ENCODE measurements at regions not wholly inside any gene's neighbourhood (a gene's known extent, or its start where the extent isn't known, plus 50 kb on each side); places are given as distances from the start of the nearest gene placed in this dataset.

- ATAC-seq (no peak), DNase-seq (ENCODE audit: low spot score) (no peak)
- ChIA-PET POLR2A (no interaction called here), CTCF (interaction anchor here (0.6 to 2.1 kb wide), 3 partner anchors 18 to 66 kb away, joined by 3 to 15 read pairs (median 9); partner anchors contain the start of gene CCBE1)
- Mint-ChIP-seq H3K4me1 (no peaks in the 10 kb centered on the region), H3K4me3 (no peak overlapping the region), H3K9me3 (peaks cover 4% of the 10 kb centered on the region; the same call in 1 of the 2 replicates), H3K27ac (no peak overlapping the region), H3K27me3 (ENCODE audit: low read depth) (no peaks in the 10 kb centered on the region), H3K36me3 (no peaks in the 10 kb centered on the region)
- TF ChIP-seq, protein P1, sequence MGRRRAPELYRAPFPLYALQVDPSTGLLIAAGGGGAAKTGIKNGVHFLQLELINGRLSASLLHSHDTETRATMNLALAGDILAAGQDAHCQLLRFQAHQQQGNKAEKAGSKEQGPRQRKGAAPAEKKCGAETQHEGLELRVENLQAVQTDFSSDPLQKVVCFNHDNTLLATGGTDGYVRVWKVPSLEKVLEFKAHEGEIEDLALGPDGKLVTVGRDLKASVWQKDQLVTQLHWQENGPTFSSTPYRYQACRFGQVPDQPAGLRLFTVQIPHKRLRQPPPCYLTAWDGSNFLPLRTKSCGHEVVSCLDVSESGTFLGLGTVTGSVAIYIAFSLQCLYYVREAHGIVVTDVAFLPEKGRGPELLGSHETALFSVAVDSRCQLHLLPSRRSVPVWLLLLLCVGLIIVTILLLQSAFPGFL (CRISPR knock-in tag; IDR thresholded peaks at IDR 0.05; ENCODE audit: borderline replicate concordance): no peak
Measured at GRCh38 chr18:59763541-59764136, 66.4 kb upstream of the CCBE1 start.

GRCh38 chr18:59760619-59761600 is 63.7 kb upstream of the CCBE1 start:
- ATAC-seq: no peak
- no peak for DNase-seq (ENCODE audit: low spot score)
- Mint-ChIP-seq H3K36me3 (no peaks in the 10 kb centered on the region), H3K9me3 (no peaks in the 10 kb centered on the region), H3K27me3 (ENCODE audit: low read depth) (no peaks in the 10 kb centered on the region), H3K4me3 (no peak overlapping the region), H3K27ac (no peak overlapping the region), H3K4me1 (no peaks in the 10 kb centered on the region)
- ChIA-PET CTCF (interaction anchor here (1.9 kb wide), 1 partner anchor 64 kb away, joined by 6 read pairs; the partner anchor contains the start of gene CCBE1), POLR2A (no interaction called here)
- no peak for TF ChIP-seq E2F4 (CRISPR knock-in tag; IDR thresholded peaks at IDR 0.05; ENCODE audit: borderline replicate concordance, low read depth)
- no peak for TF ChIP-seq MLX (CRISPR knock-in tag; IDR thresholded peaks at IDR 0.05)
- TF ChIP-seq ZNF396 (CRISPR knock-in tag; IDR thresholded peaks at IDR 0.05; ENCODE audit: borderline replicate concordance): no peak
- TF ChIP-seq, protein P2, sequence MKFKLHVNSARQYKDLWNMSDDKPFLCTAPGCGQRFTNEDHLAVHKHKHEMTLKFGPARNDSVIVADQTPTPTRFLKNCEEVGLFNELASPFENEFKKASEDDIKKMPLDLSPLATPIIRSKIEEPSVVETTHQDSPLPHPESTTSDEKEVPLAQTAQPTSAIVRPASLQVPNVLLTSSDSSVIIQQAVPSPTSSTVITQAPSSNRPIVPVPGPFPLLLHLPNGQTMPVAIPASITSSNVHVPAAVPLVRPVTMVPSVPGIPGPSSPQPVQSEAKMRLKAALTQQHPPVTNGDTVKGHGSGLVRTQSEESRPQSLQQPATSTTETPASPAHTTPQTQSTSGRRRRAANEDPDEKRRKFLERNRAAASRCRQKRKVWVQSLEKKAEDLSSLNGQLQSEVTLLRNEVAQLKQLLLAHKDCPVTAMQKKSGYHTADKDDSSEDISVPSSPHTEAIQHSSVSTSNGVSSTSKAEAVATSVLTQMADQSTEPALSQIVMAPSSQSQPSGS (CRISPR knock-in tag; IDR thresholded peaks at IDR 0.05; ENCODE audit: borderline replicate concordance, low read depth): no peak
- TF ChIP-seq NFATC4 (CRISPR knock-in tag; IDR thresholded peaks at IDR 0.05): no peak
- no peak for TF ChIP-seq ATF1 (CRISPR knock-in tag; IDR thresholded peaks at IDR 0.05)
- no peak for TF ChIP-seq GABPB1 (CRISPR knock-in tag; IDR thresholded peaks at IDR 0.05)
- no peak for TF ChIP-seq RELA (CRISPR knock-in tag; IDR thresholded peaks at IDR 0.05; ENCODE audit: borderline replicate concordance)
- no peak for TF ChIP-seq OVOL2 (CRISPR knock-in tag; IDR thresholded peaks at IDR 0.05; ENCODE audit: borderline replicate concordance)
- TF ChIP-seq SMAD4 (CRISPR knock-in tag; IDR thresholded peaks at IDR 0.05): no peak
- no peak for TF ChIP-seq FOXP1 (CRISPR knock-in tag; IDR thresholded peaks at IDR 0.05; ENCODE audit: borderline replicate concordance)
- TF ChIP-seq TEAD1 (CRISPR knock-in tag; IDR thresholded peaks at IDR 0.05): no peak
- TF ChIP-seq MYBL2 (CRISPR knock-in tag; IDR thresholded peaks at IDR 0.05): no peak
- TF ChIP-seq, protein P3, sequence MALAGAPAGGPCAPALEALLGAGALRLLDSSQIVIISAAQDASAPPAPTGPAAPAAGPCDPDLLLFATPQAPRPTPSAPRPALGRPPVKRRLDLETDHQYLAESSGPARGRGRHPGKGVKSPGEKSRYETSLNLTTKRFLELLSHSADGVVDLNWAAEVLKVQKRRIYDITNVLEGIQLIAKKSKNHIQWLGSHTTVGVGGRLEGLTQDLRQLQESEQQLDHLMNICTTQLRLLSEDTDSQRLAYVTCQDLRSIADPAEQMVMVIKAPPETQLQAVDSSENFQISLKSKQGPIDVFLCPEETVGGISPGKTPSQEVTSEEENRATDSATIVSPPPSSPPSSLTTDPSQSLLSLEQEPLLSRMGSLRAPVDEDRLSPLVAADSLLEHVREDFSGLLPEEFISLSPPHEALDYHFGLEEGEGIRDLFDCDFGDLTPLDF (CRISPR knock-in tag; IDR thresholded peaks at IDR 0.05): no peak
- no peak for TF ChIP-seq ZNF416 (CRISPR knock-in tag; IDR thresholded peaks at IDR 0.05)
- no peak for TF ChIP-seq ETV6 (CRISPR knock-in tag; IDR thresholded peaks at IDR 0.05)
- no peak for TF ChIP-seq IRF1 (CRISPR knock-in tag; IDR thresholded peaks at IDR 0.05)
- TF ChIP-seq, protein P4, sequence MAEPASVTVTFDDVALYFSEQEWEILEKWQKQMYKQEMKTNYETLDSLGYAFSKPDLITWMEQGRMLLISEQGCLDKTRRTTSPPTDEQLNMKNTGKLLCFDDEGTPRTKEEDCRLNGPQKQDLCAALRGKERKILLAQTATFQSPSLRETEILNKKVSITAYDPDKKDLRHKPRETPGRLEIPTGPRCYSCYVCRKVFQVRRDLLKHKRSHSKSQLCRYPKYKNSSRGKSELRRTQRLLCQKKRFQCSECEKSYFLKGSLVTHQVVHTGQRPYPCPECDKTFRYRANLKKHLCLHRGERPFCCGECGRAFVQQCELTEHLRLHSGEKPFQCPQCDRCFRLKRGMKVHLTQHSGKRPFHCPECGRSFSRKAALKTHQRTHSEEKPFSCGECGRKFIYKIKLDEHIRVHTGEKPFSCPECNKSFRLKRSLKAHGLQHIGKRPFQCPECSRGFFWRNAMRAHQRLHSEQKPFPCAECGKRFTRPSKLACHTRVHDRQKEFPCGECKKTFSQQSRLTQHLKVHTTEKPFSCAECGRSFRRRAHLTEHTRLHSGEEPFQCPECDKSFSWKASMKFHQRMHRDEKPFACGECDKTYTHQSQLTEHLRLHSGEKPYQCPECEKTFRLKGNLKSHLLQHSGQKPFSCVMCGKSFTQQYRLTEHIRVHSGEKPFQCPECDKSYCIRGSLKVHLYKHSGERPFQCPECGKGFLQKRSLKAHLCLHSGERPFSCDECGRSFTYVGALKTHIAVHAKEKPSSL (CRISPR knock-in tag; conservative IDR thresholded peaks at IDR 0.05): no peak
